ENCODE measurements at regions not wholly inside any gene's neighbourhood (a gene's known extent, or its start where the extent isn't known, plus 50 kb on each side); places are given as distances from the start of the nearest gene placed in this dataset.

- TF ChIP-seq CTCF (IDR thresholded peaks at IDR 0.05; ENCODE audit: insufficient read depth, low read length, poor library complexity, severe bottlenecking) (no peak), EZH2phosphoT487 (conservative IDR thresholded peaks at IDR 0.05; ENCODE audit: low read length) (no peak)
Observed at GRCh38 chr10:10362800-10363199, 654.9 kb upstream of the CELF2 start.
